ENCODE measurements at regions not wholly inside any gene's neighbourhood (a gene's known extent, or its start where the extent isn't known, plus 50 kb on each side); places are given as distances from the start of the nearest gene placed in this dataset.

- DNase-seq, result no peak
Observed at GRCh38 chr17:73785496-73785895, 141.3 kb upstream of the SDK2 start.

- DNase-seq, result no peak
Observed at GRCh38 chr17:73785958-73786743, 141.9 kb upstream of the SDK2 start.

GRCh38 chr17:73787076-73788059, 143.1 kb upstream of the SDK2 start:
- DNase-seq, result no peak

GRCh38 chr17:73788111-73788510, 143.9 kb upstream of the SDK2 start:
- no peak for DNase-seq

- DNase-seq, result peak; percentile 29
Observed at GRCh38 chr17:73791121-73791520, 146.9 kb upstream of the SDK2 start.

- DNase-seq, result peak; percentile 22
Observed at GRCh38 chr17:73791631-73792030, 147.4 kb upstream of the SDK2 start.

GRCh38 chr17:73792994-73793393, 148.7 kb upstream of the SDK2 start:
- DNase-seq, result no peak

GRCh38 chr17:73794336-73794735, 150.1 kb upstream of the SDK2 start:
- DNase-seq, result no peak

- no peak for DNase-seq
Observed at GRCh38 chr17:73795730-73796129, 151.5 kb upstream of the SDK2 start.

- no peak for DNase-seq
Observed at GRCh38 chr17:73797594-73798110, 153.4 kb upstream of the SDK2 start.

GRCh38 chr17:73798111-73798748, 154.0 kb upstream of the SDK2 start:
- no peak for DNase-seq

GRCh38 chr17:73799096-73799495, 154.9 kb upstream of the SDK2 start:
- no peak for DNase-seq

GRCh38 chr17:73799781-73800627, 155.8 kb upstream of the SDK2 start:
- DNase-seq, result no peak

GRCh38 chr17:73800893-73801292, 156.6 kb upstream of the SDK2 start:
- no peak for DNase-seq

- no peak for DNase-seq
Observed at GRCh38 chr17:73801455-73802100, 157.3 kb upstream of the SDK2 start.

GRCh38 chr17:73802314-73802713, 158.1 kb upstream of the SDK2 start:
- DNase-seq, result no peak

- no peak for DNase-seq
Observed at GRCh38 chr17:73802871-73803270, 158.6 kb upstream of the SDK2 start.

GRCh38 chr17:73803964-73804435, 159.8 kb upstream of the SDK2 start:
- no peak for DNase-seq

- DNase-seq, result no peak
Observed at GRCh38 chr17:73806768-73807167, 162.5 kb upstream of the SDK2 start.

GRCh38 chr17:73813201-73813600, 169.0 kb upstream of the SDK2 start:
- DNase-seq, result no peak

GRCh38 chr17:73814075-73814474, 169.8 kb upstream of the SDK2 start:
- no peak for DNase-seq
